HG03280 (cell line): ENCODE measurements at regions not wholly inside any gene's neighbourhood (a gene's known extent, or its start where the extent isn't known, plus 50 kb on each side); places are given as distances from the start of the nearest gene placed in this dataset.

Source experiments
- ATAC-seq: cut with Tn5 transposase; IDR thresholded peaks from one replicate; pipeline ENCODE4 v1.9.1; 2021; ENCODE audit warnings: mild to moderate bottlenecking, moderate library complexity; ENCODE audit not compliant: unreplicated experiment

- no peak for ATAC-seq
Observed at GRCh38 chr4:184529283-184529682, 54.9 kb upstream of the IRF2 start.

DNA sequence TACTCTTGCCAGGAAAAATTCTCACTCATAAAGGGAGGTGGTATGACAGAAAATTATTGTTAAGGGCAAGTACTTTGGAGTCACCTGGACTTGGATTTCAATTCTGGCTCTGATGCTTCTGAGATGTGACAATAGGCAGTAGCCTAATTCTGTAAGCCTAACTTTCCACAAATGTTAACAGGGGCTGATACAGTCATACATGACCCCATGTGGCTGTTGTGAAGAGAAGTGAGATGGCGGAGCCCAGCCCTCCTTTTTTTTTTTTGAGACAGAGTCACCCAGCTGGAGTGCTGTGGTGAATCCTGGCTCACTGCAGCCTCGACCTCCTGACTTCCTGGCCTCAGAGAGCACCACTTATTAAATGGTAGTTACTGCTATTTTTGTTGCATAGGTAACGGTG is 54.4 kb upstream of the IRF2 start:
- ATAC-seq, result no peak

DNA sequence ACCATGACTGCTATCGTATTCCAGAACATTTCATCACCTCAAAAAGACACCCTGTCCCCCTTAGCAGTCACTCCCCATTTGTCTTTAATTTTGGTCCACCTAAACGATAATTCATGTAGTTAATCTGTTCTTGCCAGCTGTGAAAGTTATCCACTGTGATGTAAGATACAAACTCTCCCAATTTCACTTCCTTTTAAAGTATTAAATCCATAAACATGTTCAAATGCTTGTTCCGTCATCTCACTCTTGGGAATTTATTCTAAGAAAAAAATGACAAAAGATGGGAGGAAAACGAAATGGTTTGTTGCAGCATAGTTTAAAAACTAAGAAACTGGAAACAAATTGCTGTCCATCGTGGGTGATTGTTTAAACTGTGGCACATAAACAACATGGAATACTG is 53.7 kb upstream of the IRF2 start:
- no peak for ATAC-seq

- no peak for ATAC-seq
Observed at GRCh38 chr4:184526228-184526627, 51.9 kb upstream of the IRF2 start.
